Esophagus muscularis mucosa (tissue), 3 donors: ENCODE measurements at regions not wholly inside any gene's neighbourhood (a gene's known extent, or its start where the extent isn't known, plus 50 kb on each side); places are given as distances from the start of the nearest gene placed in this dataset.

Source experiments
- EP300 ChIP-seq: sonication (generic); formaldehyde crosslinking; IDR thresholded peaks from one replicate; pipeline ENCODE4 v1.6.1; 2017; ENCODE audit warnings: antibody characterized with exemption
- POLR2AphosphoS5 ChIP-seq, 2 donors: sonication (generic); formaldehyde crosslinking; IDR thresholded peaks; one replicate each; pipeline ENCODE4 v1.6.1; 2017; ENCODE audit warnings: antibody characterized with exemption in 2 of 2

DNA sequence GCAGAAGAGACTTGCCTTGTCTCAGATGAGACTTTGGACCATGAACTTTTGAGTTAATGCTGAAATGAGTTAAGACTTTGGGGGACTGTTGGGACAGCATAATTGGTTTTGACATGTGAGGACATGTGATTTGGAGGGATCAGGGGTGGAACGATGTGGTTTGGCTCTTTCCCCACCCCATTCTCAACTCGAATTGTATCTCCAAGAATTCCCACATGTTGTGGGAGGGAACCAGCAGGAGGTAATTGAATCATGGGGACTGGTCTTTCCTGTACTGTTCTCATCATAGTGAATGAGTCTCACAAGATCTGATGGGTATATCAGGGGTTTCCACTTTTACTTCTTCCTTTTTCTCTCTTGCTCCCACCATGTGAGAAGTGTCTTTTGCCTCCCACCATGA, 229.7 kb upstream of the KCND2 start:
- TF ChIP-seq POLR2AphosphoS5 (IDR thresholded peaks at IDR 0.05): no peak
- TF ChIP-seq EP300: no peak
